Osteocyte (in vitro differentiated cells): ENCODE measurements at regions not wholly inside any gene's neighbourhood (a gene's known extent, or its start where the extent isn't known, plus 50 kb on each side); places are given as distances from the start of the nearest gene placed in this dataset.

Experiments used
- DNase-seq: peaks from one replicate; pipeline ENCODE4 v3.0.0; 2021; ENCODE audit warnings: mixed read lengths; ENCODE audit not compliant: unreplicated experiment; ENCODE audit errors: extremely low spot score
- H3K27ac Mint-ChIP-seq: one replicate; pipeline ENCODE4 v1.8.0; 2021; ENCODE audit warnings: mild to moderate bottlenecking, mixed read lengths; ENCODE audit not compliant: unreplicated experiment
- H3K27me3 Mint-ChIP-seq: one replicate; pipeline ENCODE4 v1.8.0; 2021; ENCODE audit warnings: mixed read lengths; ENCODE audit not compliant: unreplicated experiment
- H3K36me3 Mint-ChIP-seq: one replicate; pipeline ENCODE4 v1.8.0; 2021; ENCODE audit warnings: mixed read lengths; ENCODE audit not compliant: unreplicated experiment
- H3K4me1 Mint-ChIP-seq: one replicate; pipeline ENCODE4 v1.8.0; 2021; ENCODE audit warnings: mixed read lengths; ENCODE audit not compliant: unreplicated experiment
- H3K4me3 Mint-ChIP-seq: one replicate; pipeline ENCODE4 v1.8.0; 2021; ENCODE audit warnings: mild to moderate bottlenecking, moderate library complexity, mixed read lengths; ENCODE audit not compliant: unreplicated experiment
- H3K9me3 Mint-ChIP-seq: one replicate; pipeline ENCODE4 v1.8.0; 2021; ENCODE audit warnings: mixed read lengths; ENCODE audit not compliant: unreplicated experiment
- CTCF ChIP-seq: fragments of 200-600 bp; sonication (generic); IDR thresholded peaks from 2 replicates; pipeline ENCODE4 v1.5.0; 2021; ENCODE audit warnings: antibody characterized with exemption, mild to moderate bottlenecking, moderate library complexity

DNA sequence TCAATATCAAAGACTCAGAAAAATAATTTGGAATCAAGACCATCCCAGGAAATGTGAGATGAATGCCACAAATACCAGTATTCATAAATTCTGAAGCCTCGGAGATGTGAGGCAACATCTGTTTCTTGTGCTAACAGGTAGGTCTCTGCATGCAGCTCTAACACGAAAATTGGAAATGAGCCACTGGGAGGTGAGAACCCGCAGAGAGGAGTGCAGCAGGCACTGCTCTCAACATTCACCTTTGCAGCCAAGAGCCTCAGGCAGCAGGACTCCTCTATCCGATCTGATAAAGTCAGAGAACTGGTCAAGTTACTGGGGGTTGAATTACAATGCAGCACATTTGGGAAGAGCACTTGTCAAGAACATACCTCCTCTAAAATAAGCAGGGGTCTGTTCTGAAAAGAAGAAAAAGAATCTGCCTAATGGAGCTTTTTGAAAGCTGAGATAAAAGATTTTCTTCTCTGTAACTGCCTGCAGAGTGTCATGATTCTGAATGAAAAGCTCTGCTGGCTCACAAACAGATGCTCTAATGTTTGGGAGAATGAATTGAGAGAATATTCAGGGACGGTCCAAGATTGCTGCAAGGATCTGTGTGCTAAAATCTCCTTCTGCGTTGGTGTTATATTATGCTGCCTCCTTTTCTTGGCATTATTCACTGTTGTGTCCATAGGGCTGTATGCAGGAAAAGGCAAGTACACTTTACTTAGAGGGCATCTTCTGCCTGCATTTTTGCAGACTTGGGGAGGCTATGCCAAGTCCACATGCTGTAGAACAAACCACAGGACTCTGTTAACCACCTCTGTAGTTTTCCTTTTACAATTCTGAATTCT lies 209.6 kb upstream of the KRR1 start:
- Mint-ChIP-seq H3K27ac (peak overlapping the region; percentile 23), H3K36me3 (no peaks in the 10 kb centered on the region), H3K9me3 (no peaks in the 10 kb centered on the region), H3K4me1 (peaks cover 53% of the 10 kb centered on the region), H3K27me3 (peaks cover 3% of the 10 kb centered on the region), H3K4me3 (no peak overlapping the region)
- no peak for TF ChIP-seq CTCF
- DNase-seq = no peak

DNA sequence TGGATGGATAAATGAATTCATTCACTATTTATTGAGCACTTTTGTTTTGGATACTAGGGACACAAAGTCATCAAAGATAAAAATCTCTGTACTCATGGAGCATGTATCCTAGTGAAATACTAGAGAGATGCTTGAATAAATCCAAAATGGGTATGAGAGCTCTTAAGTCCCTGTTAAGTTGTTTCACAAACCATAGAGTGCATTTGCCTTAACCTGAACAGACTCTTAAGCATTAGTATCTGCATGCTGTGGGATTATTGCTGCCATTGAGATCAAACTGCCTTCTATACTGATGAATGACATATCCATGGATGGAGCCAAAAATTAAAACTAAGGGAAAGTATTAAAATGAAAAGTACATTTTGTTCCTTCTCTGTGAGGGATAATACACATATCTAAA lies 206.5 kb upstream of the KRR1 start:
- Mint-ChIP-seq H3K4me1 (peaks cover 28% of the 10 kb centered on the region), H3K27ac (no peak overlapping the region), H3K27me3 (peaks cover 12% of the 10 kb centered on the region), H3K36me3 (no peaks in the 10 kb centered on the region), H3K4me3 (no peak overlapping the region), H3K9me3 (no peaks in the 10 kb centered on the region)
- DNase-seq = no peak
- no peak for TF ChIP-seq CTCF

DNA sequence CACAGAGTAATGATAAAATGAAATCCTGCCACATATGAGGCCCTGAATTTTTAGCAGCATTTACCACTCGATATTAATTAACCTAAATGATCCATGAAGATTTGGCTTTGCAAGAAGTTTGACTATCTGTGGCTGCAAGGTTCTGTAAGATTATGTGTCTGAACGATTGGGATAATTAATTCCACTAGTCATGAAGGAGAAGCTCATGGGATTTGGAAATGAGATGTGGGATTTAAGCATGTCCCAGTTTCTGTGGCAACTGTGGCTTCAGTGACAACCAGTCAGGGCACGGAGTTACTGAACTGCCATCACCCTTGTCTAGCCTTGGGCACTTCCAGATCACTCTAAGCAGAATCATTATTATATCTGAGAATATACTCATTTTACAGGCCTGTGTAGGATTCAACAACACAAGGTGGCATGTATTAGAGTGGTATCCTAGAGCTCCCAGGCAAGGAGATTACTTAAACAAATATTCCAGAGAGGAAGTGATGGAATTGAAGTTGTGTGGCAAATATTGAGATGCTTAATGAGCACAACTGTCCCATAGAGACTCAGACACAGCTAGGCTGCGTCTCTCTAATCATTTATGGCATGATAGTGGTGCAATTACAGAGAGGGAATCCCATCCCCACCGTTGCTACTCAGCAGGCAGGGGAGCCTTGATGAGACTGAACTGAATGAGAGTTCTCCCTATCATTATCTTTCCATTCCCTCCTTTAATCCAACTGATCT lies 205.0 kb upstream of the KRR1 start:
- no peak for DNase-seq
- peaks cover 17% of the 10 kb centered on the region for H3K4me1 Mint-ChIP-seq
- H3K27me3 Mint-ChIP-seq = peaks cover 15% of the 10 kb centered on the region
- no peaks in the 10 kb centered on the region for H3K9me3 Mint-ChIP-seq
- H3K27ac Mint-ChIP-seq = no peak overlapping the region
- TF ChIP-seq CTCF = no peak
- H3K36me3 Mint-ChIP-seq = no peaks in the 10 kb centered on the region
- no peak overlapping the region for H3K4me3 Mint-ChIP-seq

GRCh38 chr12:75715682-75716081 lies 204.3 kb upstream of the KRR1 start:
- H3K9me3 Mint-ChIP-seq = no peaks in the 10 kb centered on the region
- peaks cover 15% of the 10 kb centered on the region for H3K27me3 Mint-ChIP-seq
- no peak for TF ChIP-seq CTCF
- DNase-seq = no peak
- H3K4me1 Mint-ChIP-seq = peaks cover 9% of the 10 kb centered on the region
- H3K27ac Mint-ChIP-seq = no peak overlapping the region
- no peak overlapping the region for H3K4me3 Mint-ChIP-seq
- no peaks in the 10 kb centered on the region for H3K36me3 Mint-ChIP-seq

GRCh38 chr12:75715323-75715644 lies 203.9 kb upstream of the KRR1 start:
- H3K27me3 Mint-ChIP-seq = peaks cover 15% of the 10 kb centered on the region
- no peak for TF ChIP-seq CTCF
- no peaks in the 10 kb centered on the region for H3K9me3 Mint-ChIP-seq
- H3K4me3 Mint-ChIP-seq = no peak overlapping the region
- H3K4me1 Mint-ChIP-seq = peaks cover 5% of the 10 kb centered on the region
- no peak overlapping the region for H3K27ac Mint-ChIP-seq
- no peaks in the 10 kb centered on the region for H3K36me3 Mint-ChIP-seq
- no peak for DNase-seq
